Trophoblast cell (in vitro differentiated cells and primary cell): ENCODE measurements at regions not wholly inside any gene's neighbourhood (a gene's known extent, or its start where the extent isn't known, plus 50 kb on each side); places are given as distances from the start of the nearest gene placed in this dataset.

ENCODE experiments used
- DNase-seq, 2 donors: peaks; one replicate each; pipeline ENCODE4 v3.0.0-alpha.2; 2016
- H2AFZ ChIP-seq: 2 replicates; pipeline ENCODE4 v1.6.1; 2013; ENCODE audit warnings: low read length, moderate library complexity, mild to moderate bottlenecking; ENCODE audit not compliant: insufficient read depth, poor library complexity
- H2AK5ac ChIP-seq: 2 replicates; pipeline ENCODE4 v1.6.1; 2013; ENCODE audit warnings: mild to moderate bottlenecking, low read length
- H2BK120ac ChIP-seq: 2 replicates; pipeline ENCODE4 v1.6.1; 2013; ENCODE audit warnings: low read length, mild to moderate bottlenecking, moderate library complexity; ENCODE audit not compliant: insufficient read depth, poor library complexity
- H2BK12ac ChIP-seq: 2 replicates; pipeline ENCODE4 v1.6.1; 2013; ENCODE audit warnings: mild to moderate bottlenecking, low read length, moderate library complexity
- H2BK5ac ChIP-seq: 2 replicates; pipeline ENCODE4 v1.6.1; 2013; ENCODE audit warnings: low read length, low read depth, moderate library complexity, mild to moderate bottlenecking; ENCODE audit not compliant: poor library complexity
- H3K14ac ChIP-seq: 2 replicates; pipeline ENCODE4 v1.6.1; 2013; ENCODE audit warnings: mild to moderate bottlenecking, low read length
- H3K18ac ChIP-seq: 2 replicates; pipeline ENCODE4 v1.6.1; 2013; ENCODE audit warnings: mild to moderate bottlenecking, low read length
- H3K23ac ChIP-seq: 2 replicates; pipeline ENCODE4 v1.6.1; 2013; ENCODE audit warnings: low read length
- H3K27ac ChIP-seq: 2 replicates; pipeline ENCODE4 v1.5.1; 2013; ENCODE audit warnings: low read depth, mild to moderate bottlenecking, inconsistent platforms, low read length, moderate library complexity
- H3K27me3 ChIP-seq: 2 replicates; pipeline ENCODE4 v1.6.1; 2013; ENCODE audit warnings: inconsistent platforms, mild to moderate bottlenecking, low read length, moderate library complexity; ENCODE audit not compliant: insufficient read depth
- H3K36me3 ChIP-seq, 2 experiments: 1 replicate in 1 of 2; 2 replicates in 1 of 2; pipeline ENCODE4 v1.6.1; 2013; ENCODE audit warnings: low read length in 2 of 2, mild to moderate bottlenecking in 2 of 2, moderate library complexity in 1 of 2; ENCODE audit not compliant: insufficient read depth in 2 of 2, control insufficient read depth in 1 of 2
- H3K4ac ChIP-seq: 2 replicates; pipeline ENCODE4 v1.6.1; 2013; ENCODE audit warnings: low read depth, mild to moderate bottlenecking, low read length, moderate library complexity
- H3K4me1 ChIP-seq, 2 experiments: 1 replicate in 1 of 2; 2 replicates in 1 of 2; pipeline ENCODE4 v1.6.1; 2013; ENCODE audit warnings: low read length in 2 of 2, mild to moderate bottlenecking in 2 of 2, moderate library complexity in 1 of 2; ENCODE audit not compliant: insufficient read depth in 2 of 2, control insufficient read depth in 1 of 2
- H3K4me2 ChIP-seq: 2 replicates; pipeline ENCODE4 v1.6.1; 2013; ENCODE audit warnings: inconsistent platforms, mild to moderate bottlenecking, low read length, moderate library complexity
- H3K4me3 ChIP-seq: 2 replicates; pipeline ENCODE4 v1.5.1; 2013; ENCODE audit warnings: mild to moderate bottlenecking, low read depth, low read length, inconsistent platforms
- H3K79me1 ChIP-seq: one replicate; pipeline ENCODE4 v1.6.1; 2013; ENCODE audit warnings: low read length
- H3K79me2 ChIP-seq: 2 replicates; pipeline ENCODE4 v1.6.1; 2013; ENCODE audit warnings: low read length, mild to moderate bottlenecking; ENCODE audit not compliant: control insufficient read depth, insufficient read depth, poor library complexity
- H3K9ac ChIP-seq: 2 replicates; pipeline ENCODE4 v1.6.1; 2013; ENCODE audit warnings: mild to moderate bottlenecking, low read length
- H3K9me3 ChIP-seq: 2 replicates; pipeline ENCODE4 v1.6.1; 2013; ENCODE audit warnings: low read depth, mild to moderate bottlenecking, control low read depth, inconsistent platforms, low read length; ENCODE audit not compliant: insufficient read depth
- H4K12ac ChIP-seq: 2 replicates; pipeline ENCODE4 v1.6.1; 2013; ENCODE audit warnings: low read depth, mild to moderate bottlenecking, low read length, moderate library complexity
- H4K8ac ChIP-seq: 2 replicates; pipeline ENCODE4 v1.6.1; 2013; ENCODE audit warnings: low read depth, mild to moderate bottlenecking, low read length, moderate library complexity
- H4K91ac ChIP-seq: one replicate; pipeline ENCODE4 v1.6.1; 2013; ENCODE audit warnings: low read depth, mild to moderate bottlenecking, low read length, moderate library complexity
- WGBS: extraction: QIAGEN DNeasy Blood & Tissue Kit; methylation state at CpG from one replicate; pipeline ENCODE4 v1.1.7; 2013; ENCODE audit warnings: missing lambda C conversion rate; ENCODE audit not compliant: insufficient read length, insufficient coverage; ENCODE audit errors: extremely low coverage; 5-methylcytosine and 5-hydroxymethylcytosine counted together

GRCh38 chr2:222071911-222072310 lies 226.9 kb downstream of the PAX3 start:
- DNase-seq: no peak
- no CpG with 5 or more reads among the region's 2 CpGs for WGBS
- no peak overlapping the region for H3K4me3 ChIP-seq

GRCh38 chr2:222064286-222064685 lies 234.5 kb downstream of the PAX3 start:
- Histone ChIP-seq H3K27me3 (no peaks in the 10 kb centered on the region), H4K91ac (no peak overlapping the region), H3K27ac (no peak overlapping the region), H3K4me3 (no peak overlapping the region), H2AK5ac (no peak overlapping the region), H3K18ac (no peak overlapping the region), H3K9me3 (no peaks in the 10 kb centered on the region), H4K8ac (no peak overlapping the region), H3K79me2 (no peaks in the 10 kb centered on the region), H3K23ac (no peak overlapping the region), H3K9ac (no peak overlapping the region), H3K36me3 (no peaks in the 10 kb centered on the region), H3K4me2 (no peak overlapping the region), H2BK120ac (no peak overlapping the region), H2BK12ac (no peak overlapping the region), H2BK5ac (no peak overlapping the region), H3K79me1 (no peaks in the 10 kb centered on the region), H3K14ac (no peak overlapping the region), H4K12ac (no peak overlapping the region), H2AFZ (no peak overlapping the region), H3K4me1 (peaks cover 0 to 6% of the 10 kb centered on the region in 2 experiments), H3K4ac (no peak overlapping the region)
- DNase-seq: no peak
- no CpG with 5 or more reads among the region's 2 CpGs for WGBS

More at GRCh38 chr2:222071911-222072310, 226.9 kb downstream of the PAX3 start:
- Histone ChIP-seq H3K18ac (no peak overlapping the region), H4K91ac (no peak overlapping the region), H3K23ac (no peak overlapping the region), H2AFZ (no peak overlapping the region), H3K9me3 (no peaks in the 10 kb centered on the region), H3K79me1 (peaks cover 1% of the 10 kb centered on the region), H3K36me3 (no peaks in the 10 kb centered on the region), H2BK120ac (no peak overlapping the region), H3K79me2 (no peaks in the 10 kb centered on the region), H2BK12ac (no peak overlapping the region), H3K14ac (no peak overlapping the region), H4K8ac (no peak overlapping the region), H3K9ac (no peak overlapping the region), H4K12ac (no peak overlapping the region), H3K4ac (no peak overlapping the region), H3K4me2 (no peak overlapping the region), H3K27ac (no peak overlapping the region), H2AK5ac (no peak overlapping the region), H3K4me1 (peaks cover 5% of the 10 kb centered on the region in 2 experiments), H3K27me3 (no peaks in the 10 kb centered on the region), H2BK5ac (no peak overlapping the region)

- H3K14ac ChIP-seq: no peak overlapping the region
- DNase-seq: no peak
- H3K9me3 ChIP-seq: no peaks in the 10 kb centered on the region
- H3K79me2 ChIP-seq: no peaks in the 10 kb centered on the region
- no peak overlapping the region for H3K27ac ChIP-seq
- no peaks in the 10 kb centered on the region for H3K36me3 ChIP-seq
- H3K9ac ChIP-seq: no peak overlapping the region
- no peak overlapping the region for H4K91ac ChIP-seq
- H2AFZ ChIP-seq: no peak overlapping the region
- H4K12ac ChIP-seq: no peak overlapping the region
- H3K79me1 ChIP-seq: no peaks in the 10 kb centered on the region
- no peak overlapping the region for H2BK5ac ChIP-seq
- no peak overlapping the region for H4K8ac ChIP-seq
- peaks cover 0 to 6% of the 10 kb centered on the region in 2 experiments for H3K4me1 ChIP-seq
- H3K4me3 ChIP-seq: no peak overlapping the region
- WGBS: no CpG with 5 or more reads among the region's 2 CpGs
- H2AK5ac ChIP-seq: no peak overlapping the region
- no peaks in the 10 kb centered on the region for H3K27me3 ChIP-seq
- no peak overlapping the region for H3K4me2 ChIP-seq
- H2BK12ac ChIP-seq: no peak overlapping the region
- H3K23ac ChIP-seq: no peak overlapping the region
- no peak overlapping the region for H2BK120ac ChIP-seq
- no peak overlapping the region for H3K4ac ChIP-seq
- no peak overlapping the region for H3K18ac ChIP-seq
Observed at GRCh38 chr2:222058819-222059445, 239.9 kb downstream of the PAX3 start.

- Histone ChIP-seq H3K9me3 (no peaks in the 10 kb centered on the region), H4K12ac (no peak overlapping the region), H3K27me3 (no peaks in the 10 kb centered on the region), H3K4me2 (no peak overlapping the region), H3K4me1 (peaks cover 0 to 6% of the 10 kb centered on the region in 2 experiments), H3K27ac (no peak overlapping the region), H3K23ac (no peak overlapping the region), H3K4ac (no peak overlapping the region), H4K91ac (no peak overlapping the region), H4K8ac (no peak overlapping the region), H3K4me3 (no peak overlapping the region), H3K18ac (no peak overlapping the region), H3K36me3 (no peaks in the 10 kb centered on the region), H2BK12ac (no peak overlapping the region), H2AK5ac (no peak overlapping the region), H3K14ac (no peak overlapping the region), H2BK120ac (no peak overlapping the region), H3K79me2 (no peaks in the 10 kb centered on the region), H3K79me1 (no peaks in the 10 kb centered on the region), H3K9ac (no peak overlapping the region), H2AFZ (no peak overlapping the region), H2BK5ac (no peak overlapping the region)
- DNase-seq: peak in 1 of 2 donors; percentile 32
- no CpG with 5 or more reads among the region's 6 CpGs for WGBS
Observed at GRCh38 chr2:222057347-222058073, 241.3 kb downstream of the PAX3 start.
